Cardiac muscle cell (in vitro differentiated cells and primary cell): ENCODE measurements at regions not wholly inside any gene's neighbourhood (a gene's known extent, or its start where the extent isn't known, plus 50 kb on each side); places are given as distances from the start of the nearest gene placed in this dataset.
A peak's percentile ranks its signal among the peaks of the same experiment; 100 is the strongest.

Experiments
- DNase-seq, 2 donors: peaks; one replicate each; pipeline versions ENCODE4 v3.0.0 to v3.0.0-alpha.2; 2010 to 2017; ENCODE audit warnings: low read depth in 1 of 2, low spot score in 1 of 2
- H3K27ac ChIP-seq: fragments of 200-600 bp; sonication (generic); 2 replicates; pipeline ENCODE4 v1.5.1; 2016
- H3K27me3 ChIP-seq: fragments of 200-600 bp; sonication (generic); 2 replicates; pipeline ENCODE4 v1.6.0; 2016; ENCODE audit warnings: control low read depth
- H3K36me3 ChIP-seq: fragments of 200-600 bp; sonication (generic); 2 replicates; pipeline ENCODE4 v1.5.1; 2016; ENCODE audit warnings: control low read depth
- H3K4me1 ChIP-seq: fragments of 200-600 bp; sonication (generic); 2 replicates; pipeline ENCODE4 v1.8.1; 2017; ENCODE audit warnings: low read depth, mild to moderate bottlenecking, mixed run types
- H3K4me3 ChIP-seq: fragments of 200-600 bp; sonication (generic); 2 replicates; pipeline ENCODE4 v1.5.1; 2016; ENCODE audit warnings: mild to moderate bottlenecking
- H3K9me3 ChIP-seq: fragments of 200-600 bp; sonication (generic); 2 replicates; pipeline ENCODE4 v1.5.1; 2017; ENCODE audit warnings: low read depth, mild to moderate bottlenecking, control low read depth
- TF ChIP-seq, protein P1 (sequence below): IDR thresholded peaks from 2 replicates; pipeline ENCODE4 v1.5.1; 2012; ENCODE audit warnings: low read depth, mild to moderate bottlenecking, low read length

DNA sequence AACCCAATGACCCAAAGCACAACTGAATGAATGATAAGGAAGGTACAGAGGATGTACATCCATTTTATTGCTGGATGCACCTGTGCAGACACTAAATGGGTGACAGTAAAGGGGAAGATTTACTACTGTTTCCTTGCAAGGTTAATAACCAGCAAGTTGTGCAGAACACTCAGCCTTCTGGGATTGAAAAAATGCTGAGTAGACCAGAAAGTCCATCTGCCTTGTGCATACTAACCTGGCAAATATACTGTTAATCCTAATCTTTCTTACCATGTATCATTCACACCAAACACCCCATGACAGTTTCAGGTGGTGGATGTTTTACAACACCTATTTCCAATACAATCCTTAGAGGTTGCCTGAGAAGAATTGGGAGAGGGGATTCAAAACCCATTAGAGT, 814.1 kb upstream of the NRXN1 start:
- no peak for DNase-seq
- H3K4me1 ChIP-seq: no peaks in the 10 kb centered on the region
- no peak overlapping the region for H3K27ac ChIP-seq
- no peaks in the 10 kb centered on the region for H3K9me3 ChIP-seq
- H3K27me3 ChIP-seq: no peaks in the 10 kb centered on the region
- no peaks in the 10 kb centered on the region for H3K36me3 ChIP-seq
- no peak overlapping the region for H3K4me3 ChIP-seq
- TF ChIP-seq, protein P1, sequence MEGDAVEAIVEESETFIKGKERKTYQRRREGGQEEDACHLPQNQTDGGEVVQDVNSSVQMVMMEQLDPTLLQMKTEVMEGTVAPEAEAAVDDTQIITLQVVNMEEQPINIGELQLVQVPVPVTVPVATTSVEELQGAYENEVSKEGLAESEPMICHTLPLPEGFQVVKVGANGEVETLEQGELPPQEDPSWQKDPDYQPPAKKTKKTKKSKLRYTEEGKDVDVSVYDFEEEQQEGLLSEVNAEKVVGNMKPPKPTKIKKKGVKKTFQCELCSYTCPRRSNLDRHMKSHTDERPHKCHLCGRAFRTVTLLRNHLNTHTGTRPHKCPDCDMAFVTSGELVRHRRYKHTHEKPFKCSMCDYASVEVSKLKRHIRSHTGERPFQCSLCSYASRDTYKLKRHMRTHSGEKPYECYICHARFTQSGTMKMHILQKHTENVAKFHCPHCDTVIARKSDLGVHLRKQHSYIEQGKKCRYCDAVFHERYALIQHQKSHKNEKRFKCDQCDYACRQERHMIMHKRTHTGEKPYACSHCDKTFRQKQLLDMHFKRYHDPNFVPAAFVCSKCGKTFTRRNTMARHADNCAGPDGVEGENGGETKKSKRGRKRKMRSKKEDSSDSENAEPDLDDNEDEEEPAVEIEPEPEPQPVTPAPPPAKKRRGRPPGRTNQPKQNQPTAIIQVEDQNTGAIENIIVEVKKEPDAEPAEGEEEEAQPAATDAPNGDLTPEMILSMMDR: no peak

DNA sequence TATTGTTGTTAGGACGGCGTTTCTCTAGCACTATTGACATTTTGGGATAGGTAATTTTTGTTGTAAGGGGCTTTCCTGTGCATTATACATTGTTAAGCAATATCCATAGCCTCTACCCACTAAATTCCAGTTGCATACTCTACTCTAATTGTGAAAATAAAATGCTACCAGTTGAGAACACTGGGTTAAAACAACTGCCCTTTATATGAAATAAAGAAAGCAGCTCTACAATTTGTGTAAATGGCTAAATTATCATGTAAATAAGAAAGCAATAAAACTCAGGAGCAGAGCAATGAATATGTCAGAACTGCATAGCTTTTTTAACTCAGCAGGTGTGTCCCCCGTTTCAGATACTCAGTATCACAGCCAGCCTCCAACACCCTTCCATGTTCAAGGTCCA, 812.7 kb upstream of the NRXN1 start:
- Histone ChIP-seq H3K27me3 (no peaks in the 10 kb centered on the region), H3K27ac (no peak overlapping the region), H3K4me3 (no peak overlapping the region), H3K36me3 (no peaks in the 10 kb centered on the region), H3K4me1 (no peaks in the 10 kb centered on the region), H3K9me3 (no peaks in the 10 kb centered on the region)
- TF ChIP-seq, protein P1: no peak
- no peak for DNase-seq

DNA sequence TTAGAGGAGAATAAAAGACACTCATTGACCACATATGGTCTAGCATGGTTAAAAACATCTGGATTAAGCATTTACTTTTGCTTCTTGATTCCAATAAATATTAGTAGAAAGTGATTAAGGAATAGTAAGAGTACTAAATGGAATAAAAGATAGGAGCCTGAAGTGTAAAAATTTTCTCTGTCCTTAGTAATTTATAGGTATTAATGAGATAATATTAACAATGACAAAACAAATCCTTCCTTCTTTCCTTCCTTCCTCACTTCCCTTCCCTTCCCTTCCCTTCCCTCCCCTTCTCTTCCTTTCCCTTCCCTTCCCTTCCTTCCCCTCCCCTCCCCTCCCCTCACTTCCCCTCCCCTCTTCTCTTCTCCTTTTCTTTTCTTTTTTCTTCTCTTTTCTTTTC, 797.5 kb upstream of the NRXN1 start:
- TF ChIP-seq, protein P1: no peak
- Histone ChIP-seq H3K27ac (no peak overlapping the region), H3K36me3 (no peaks in the 10 kb centered on the region), H3K4me3 (no peak overlapping the region), H3K4me1 (no peaks in the 10 kb centered on the region), H3K9me3 (no peaks in the 10 kb centered on the region), H3K27me3 (no peaks in the 10 kb centered on the region)
- DNase-seq: no peak

DNA sequence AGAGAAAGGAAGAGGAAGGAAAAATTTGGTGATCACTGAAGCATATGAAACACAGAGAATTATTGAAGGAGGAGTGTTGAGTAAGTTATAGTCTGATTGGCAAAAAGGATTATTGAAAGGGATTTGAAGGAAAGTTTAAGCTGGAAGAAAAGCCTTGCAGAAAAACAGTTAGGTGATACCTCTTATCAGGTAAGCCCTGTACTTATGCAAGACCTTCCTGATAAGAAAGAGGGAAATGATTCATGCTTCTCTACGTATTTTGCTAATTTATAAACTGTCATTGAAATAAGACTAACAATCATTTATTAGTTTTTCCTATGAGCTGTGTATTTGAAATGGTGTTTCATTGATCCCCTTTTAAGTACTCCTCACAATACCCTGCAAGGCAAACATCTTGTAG, 793.9 kb upstream of the NRXN1 start:
- TF ChIP-seq, protein P1: no peak
- Histone ChIP-seq H3K9me3 (no peaks in the 10 kb centered on the region), H3K4me3 (no peak overlapping the region), H3K36me3 (no peaks in the 10 kb centered on the region), H3K27me3 (no peaks in the 10 kb centered on the region), H3K27ac (no peak overlapping the region), H3K4me1 (no peaks in the 10 kb centered on the region)
- DNase-seq: no peak

DNA sequence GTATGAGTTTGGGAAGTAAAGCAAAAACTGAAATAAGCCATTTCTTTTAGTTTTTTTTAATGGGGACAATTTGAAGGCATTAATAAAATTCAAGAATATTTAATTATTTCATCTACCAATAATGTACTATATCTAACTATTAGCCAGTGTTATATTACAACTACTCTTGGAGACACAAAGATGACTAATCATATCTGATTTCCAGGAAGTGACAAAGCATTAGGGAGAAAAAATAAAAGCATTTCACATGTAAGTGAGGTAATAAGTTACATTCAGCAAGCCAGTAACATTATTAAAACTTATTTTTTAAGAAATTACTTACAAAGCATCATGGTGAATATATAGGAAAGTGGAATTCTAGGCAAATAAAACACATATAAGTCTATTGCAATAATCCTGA, 781.3 kb upstream of the NRXN1 start:
- no peaks in the 10 kb centered on the region for H3K9me3 ChIP-seq
- H3K36me3 ChIP-seq: no peaks in the 10 kb centered on the region
- H3K4me1 ChIP-seq: no peaks in the 10 kb centered on the region
- no peak overlapping the region for H3K4me3 ChIP-seq
- H3K27ac ChIP-seq: no peak overlapping the region
- peak in 1 of 2 donors; percentile 50 for DNase-seq
- H3K27me3 ChIP-seq: no peaks in the 10 kb centered on the region
- TF ChIP-seq, protein P1: no peak
